ENCODE measurements at regions not wholly inside any gene's neighbourhood (a gene's known extent, or its start where the extent isn't known, plus 50 kb on each side); places are given as distances from the start of the nearest gene placed in this dataset.

- no peak overlapping the region for H3K4me3 ChIP-seq
- intact Hi-C loops (cut with DNase I; ENCODE audit: low total_unique reads) = no loop called here
- no peak for TF ChIP-seq POLR2AphosphoS5 (IDR thresholded peaks at IDR 0.05)
- no peak for TF ChIP-seq CTCF (IDR thresholded peaks at IDR 0.05)
- no peak for TF ChIP-seq EP300 (IDR thresholded peaks at IDR 0.05)
- no peak for TF ChIP-seq POLR2A (IDR thresholded peaks at IDR 0.05)
- no peak for DNase-seq
- H3K4me1 ChIP-seq = no peaks in the 10 kb centered on the region
- no peak overlapping the region for H3K27ac ChIP-seq
- H3K9me3 ChIP-seq = no peaks in the 10 kb centered on the region
- no peaks in the 10 kb centered on the region for H3K27me3 ChIP-seq
- no peaks in the 10 kb centered on the region for H3K36me3 ChIP-seq
Measured at GRCh38 chr1:164180824-164181223, 378.2 kb upstream of the PBX1 start.

GRCh38 chr1:164183854-164184635 lies 374.9 kb upstream of the PBX1 start:
- Histone ChIP-seq H3K4me3 (no peak overlapping the region), H3K27ac (no peak overlapping the region), H3K4me1 (no peaks in the 10 kb centered on the region), H3K27me3 (no peaks in the 10 kb centered on the region), H3K9me3 (no peaks in the 10 kb centered on the region), H3K36me3 (no peaks in the 10 kb centered on the region)
- DNase-seq = no peak
- 40 to 64% (median 48%) methylated on average over 4 of the region's 4 CpGs for WGBS, 5 donors
- intact Hi-C loops (cut with DNase I; ENCODE audit: low total_unique reads) = no loop called here
- TF ChIP-seq CTCF (IDR thresholded peaks at IDR 0.05) = no peak
- TF ChIP-seq POLR2AphosphoS5 (IDR thresholded peaks at IDR 0.05) = no peak
- TF ChIP-seq POLR2A (IDR thresholded peaks at IDR 0.05) = no peak
- no peak for TF ChIP-seq EP300 (IDR thresholded peaks at IDR 0.05)

- WGBS, 5 donors = 65 to 73% (median 72%) methylated on average over 5 of the region's 5 CpGs
- Histone ChIP-seq H3K27ac (no peak overlapping the region), H3K9me3 (no peaks in the 10 kb centered on the region), H3K4me3 (no peak overlapping the region), H3K36me3 (no peaks in the 10 kb centered on the region), H3K27me3 (no peaks in the 10 kb centered on the region), H3K4me1 (no peaks in the 10 kb centered on the region)
- no peak for DNase-seq
- intact Hi-C loops (cut with DNase I; ENCODE audit: low total_unique reads) = no loop called here
- TF ChIP-seq CTCF (IDR thresholded peaks at IDR 0.05) (no peak), POLR2AphosphoS5 (IDR thresholded peaks at IDR 0.05) (no peak), EP300 (IDR thresholded peaks at IDR 0.05) (no peak), POLR2A (IDR thresholded peaks at IDR 0.05) (no peak)
Measured at GRCh38 chr1:164186881-164187280, 372.1 kb upstream of the PBX1 start.

- DNase-seq = peak in 1 of 2 donors; percentile 24
- Histone ChIP-seq H3K36me3 (no peaks in the 10 kb centered on the region), H3K27me3 (no peaks in the 10 kb centered on the region), H3K27ac (no peak overlapping the region), H3K4me1 (no peaks in the 10 kb centered on the region), H3K4me3 (no peak overlapping the region), H3K9me3 (no peaks in the 10 kb centered on the region)
- 15 to 37% (median 24%) methylated on average over 4 of the region's 4 CpGs for WGBS, 5 donors
- TF ChIP-seq EP300 (IDR thresholded peaks at IDR 0.05) (no peak), POLR2AphosphoS5 (IDR thresholded peaks at IDR 0.05) (no peak), CTCF (IDR thresholded peaks at IDR 0.05) (no peak)
- intact Hi-C loops (cut with DNase I; ENCODE audit: low total_unique reads) = no loop called here
Measured at GRCh38 chr1:164188497-164188896, 370.5 kb upstream of the PBX1 start.
